ENCODE measurements at regions not wholly inside any gene's neighbourhood (a gene's known extent, or its start where the extent isn't known, plus 50 kb on each side); places are given as distances from the start of the nearest gene placed in this dataset.

GRCh38 chr22:48588151-48588877 lies 1239.4 kb downstream of the BRD1 start:
- TF ChIP-seq CTCF (IDR thresholded peaks at IDR 0.05) (no peak), REST (IDR thresholded peaks at IDR 0.05; ENCODE audit: insufficient read depth in 1 of 2, low read depth in 2 of 2, low read length in 1 of 2) (no peak), SIN3A (IDR thresholded peaks at IDR 0.05; ENCODE audit: borderline replicate concordance, insufficient read depth, low read depth, low read length) (no peak), POLR2AphosphoS5 (IDR thresholded peaks at IDR 0.05; ENCODE audit: low read depth, low read length) (no peak), TCF7L2 (IDR thresholded peaks at IDR 0.05; ENCODE audit: low read depth, low read length) (no peak)

Data from Panc1 (cell line).